Naive B cell (primary cell): ENCODE measurements at regions not wholly inside any gene's neighbourhood (a gene's known extent, or its start where the extent isn't known, plus 50 kb on each side); places are given as distances from the start of the nearest gene placed in this dataset.

Source experiments
- ATAC-seq, 2 donors: fragments of 150-1000 bp; cut with Tn5 transposase; 2 replicates each; pipeline ENCODE4 v1.10.0; 2021; ENCODE audit warnings: low read depth in 2 of 2, mild to moderate bottlenecking in 2 of 2, moderate library complexity in 2 of 2
- DNase-seq: peaks from one replicate; pipeline ENCODE4 v3.0.0; 2022
- H3K27ac Mint-ChIP-seq, 6 donors: one replicate each; pipeline ENCODE4 v1.8.0; 2020 to 2022; ENCODE audit warnings: mild to moderate bottlenecking in 6 of 6, mixed read lengths in 6 of 6, moderate library complexity in 5 of 6, inconsistent platforms in 2 of 6
- H3K27me3 Mint-ChIP-seq, 3 donors: one replicate each; pipeline ENCODE4 v1.8.0; 2021 to 2022; ENCODE audit warnings: mixed read lengths in 3 of 3, mild to moderate bottlenecking in 1 of 3
- H3K36me3 Mint-ChIP-seq, 2 donors: one replicate each; pipeline ENCODE4 v1.8.0; 2020 to 2022; ENCODE audit warnings: mixed read lengths in 2 of 2, inconsistent platforms in 1 of 2, mild to moderate bottlenecking in 1 of 2
- H3K4me1 Mint-ChIP-seq, 3 donors: one replicate each; pipeline ENCODE4 v1.8.0; 2020 to 2022; ENCODE audit warnings: mixed read lengths in 3 of 3, inconsistent platforms in 1 of 3, mild to moderate bottlenecking in 1 of 3, moderate library complexity in 1 of 3
- H3K4me3 Mint-ChIP-seq, 8 donors: one replicate each; pipeline ENCODE4 v1.8.0; 2020 to 2022; ENCODE audit warnings: mild to moderate bottlenecking in 8 of 8, mixed read lengths in 8 of 8, moderate library complexity in 8 of 8, inconsistent platforms in 2 of 8
- H3K9me3 Mint-ChIP-seq, 7 donors: one replicate each; pipeline ENCODE4 v1.8.0; 2020 to 2022; ENCODE audit warnings: mixed read lengths in 7 of 7, mild to moderate bottlenecking in 5 of 7, inconsistent platforms in 2 of 7, moderate library complexity in 1 of 7

- H3K36me3 Mint-ChIP-seq = peaks cover 0 to 8% of the 10 kb centered on the region in 2 donors
Measured at GRCh38 chr17:74088285-74088933, 115.1 kb upstream of the RPL38 start.

GRCh38 chr17:74088934-74089329 is 114.5 kb upstream of the RPL38 start:
- no peaks in the 10 kb centered on the region for H3K4me1 Mint-ChIP-seq
- peaks cover 10 to 41% (median 19%) of the 10 kb centered on the region in 7 donors for H3K9me3 Mint-ChIP-seq
- no peak overlapping the region for H3K27ac Mint-ChIP-seq
- ATAC-seq = no peak
- H3K27me3 Mint-ChIP-seq = peaks cover 20 to 45% (median 27%) of the 10 kb centered on the region in 3 donors
- DNase-seq = no peak
- H3K36me3 Mint-ChIP-seq = peaks cover 0 to 8% of the 10 kb centered on the region in 2 donors
- H3K4me3 Mint-ChIP-seq = no peak overlapping the region

More at GRCh38 chr17:74088285-74088933, 115.1 kb upstream of the RPL38 start:
- Mint-ChIP-seq H3K9me3 (peaks cover 10 to 42% (median 17%) of the 10 kb centered on the region in 7 donors), H3K4me1 (no peaks in the 10 kb centered on the region), H3K4me3 (no peak overlapping the region), H3K27me3 (peaks cover 20 to 45% (median 27%) of the 10 kb centered on the region in 3 donors), H3K27ac (no peak overlapping the region)
- DNase-seq = no peak
- ATAC-seq = no peak

GRCh38 chr17:74089380-74089779 is 114.1 kb upstream of the RPL38 start:
- H3K27ac Mint-ChIP-seq = no peak overlapping the region
- H3K4me3 Mint-ChIP-seq = no peak overlapping the region
- ATAC-seq (no peak), DNase-seq (no peak)
- peaks cover 10 to 38% (median 19%) of the 10 kb centered on the region in 7 donors for H3K9me3 Mint-ChIP-seq
- H3K4me1 Mint-ChIP-seq = no peaks in the 10 kb centered on the region
- peaks cover 20 to 45% (median 27%) of the 10 kb centered on the region in 3 donors for H3K27me3 Mint-ChIP-seq
- peaks cover 0 to 8% of the 10 kb centered on the region in 2 donors for H3K36me3 Mint-ChIP-seq

GRCh38 chr17:74089869-74090464 is 113.5 kb upstream of the RPL38 start:
- Mint-ChIP-seq H3K27me3 (peaks cover 20 to 45% (median 27%) of the 10 kb centered on the region in 3 donors), H3K9me3 (peaks cover 10 to 32% (median 16%) of the 10 kb centered on the region in 7 donors), H3K36me3 (peaks cover 0 to 8% of the 10 kb centered on the region in 2 donors), H3K4me3 (no peak overlapping the region), H3K27ac (no peak overlapping the region), H3K4me1 (no peaks in the 10 kb centered on the region)
- DNase-seq = no peak
- no peak for ATAC-seq

- Mint-ChIP-seq H3K9me3 (peaks cover 3 to 24% (median 12%) of the 10 kb centered on the region in 7 donors), H3K4me1 (no peaks in the 10 kb centered on the region), H3K27ac (no peak overlapping the region), H3K36me3 (peaks cover 0 to 8% of the 10 kb centered on the region in 2 donors), H3K4me3 (no peak overlapping the region), H3K27me3 (peaks cover 9 to 28% (median 14%) of the 10 kb centered on the region in 3 donors)
- DNase-seq (no peak), ATAC-seq (no peak)
Measured at GRCh38 chr17:74094651-74095050, 108.8 kb upstream of the RPL38 start.

GRCh38 chr17:74096456-74096855 is 107.0 kb upstream of the RPL38 start:
- ATAC-seq = no peak
- no peaks in the 10 kb centered on the region for H3K4me1 Mint-ChIP-seq
- no peak overlapping the region for H3K27ac Mint-ChIP-seq
- H3K27me3 Mint-ChIP-seq = peaks cover 0 to 19% (median 13%) of the 10 kb centered on the region in 3 donors
- H3K9me3 Mint-ChIP-seq = peaks cover 0 to 17% (median 3%) of the 10 kb centered on the region in 7 donors
- no peak for DNase-seq
- H3K36me3 Mint-ChIP-seq = no peaks in the 10 kb centered on the region
- no peak overlapping the region for H3K4me3 Mint-ChIP-seq

GRCh38 chr17:74097450-74098135 is 105.9 kb upstream of the RPL38 start:
- H3K27ac Mint-ChIP-seq = peak overlapping the region in 1 of 6 donors; percentile 46
- H3K4me1 Mint-ChIP-seq = no peaks in the 10 kb centered on the region
- ATAC-seq = no peak
- peaks cover 0 to 10% (median 3%) of the 10 kb centered on the region in 7 donors for H3K9me3 Mint-ChIP-seq
- no peaks in the 10 kb centered on the region for H3K36me3 Mint-ChIP-seq
- H3K4me3 Mint-ChIP-seq = no peak overlapping the region
- H3K27me3 Mint-ChIP-seq = peaks cover 9 to 17% (median 16%) of the 10 kb centered on the region in 3 donors
- DNase-seq = no peak

- Mint-ChIP-seq H3K27me3 (peaks cover 14 to 17% (median 15%) of the 10 kb centered on the region in 3 donors), H3K9me3 (peaks cover 0 to 6% (median 1%) of the 10 kb centered on the region in 7 donors), H3K36me3 (no peaks in the 10 kb centered on the region), H3K4me3 (no peak overlapping the region), H3K27ac (no peak overlapping the region), H3K4me1 (no peaks in the 10 kb centered on the region)
- ATAC-seq (no peak), DNase-seq (no peak)
Measured at GRCh38 chr17:74098136-74099024, 105.1 kb upstream of the RPL38 start.

GRCh38 chr17:74099442-74100340 is 103.8 kb upstream of the RPL38 start:
- H3K9me3 Mint-ChIP-seq = peaks cover 0 to 3% (median 0%) of the 10 kb centered on the region in 7 donors

GRCh38 chr17:74104921-74105320 is 98.6 kb upstream of the RPL38 start:
- Mint-ChIP-seq H3K9me3 (peaks cover 0 to 4% (median 0%) of the 10 kb centered on the region in 7 donors), H3K36me3 (no peaks in the 10 kb centered on the region), H3K4me3 (no peak overlapping the region), H3K27ac (no peak overlapping the region), H3K4me1 (peaks cover 0 to 2% (median 0%) of the 10 kb centered on the region in 3 donors), H3K27me3 (peaks cover 12 to 34% (median 32%) of the 10 kb centered on the region in 3 donors)
- DNase-seq (no peak), ATAC-seq (no peak)

More at GRCh38 chr17:74099442-74100340, 103.8 kb upstream of the RPL38 start:
- no peaks in the 10 kb centered on the region for H3K4me1 Mint-ChIP-seq
- no peaks in the 10 kb centered on the region for H3K36me3 Mint-ChIP-seq
- no peak overlapping the region for H3K4me3 Mint-ChIP-seq
- DNase-seq = no peak
- no peak overlapping the region for H3K27ac Mint-ChIP-seq
- ATAC-seq = no peak
- peaks cover 14 to 19% (median 17%) of the 10 kb centered on the region in 3 donors for H3K27me3 Mint-ChIP-seq

GRCh38 chr17:74107107-74107506 is 96.4 kb upstream of the RPL38 start:
- peaks cover 0 to 2% (median 0%) of the 10 kb centered on the region in 3 donors for H3K4me1 Mint-ChIP-seq
- H3K36me3 Mint-ChIP-seq = no peaks in the 10 kb centered on the region
- H3K27me3 Mint-ChIP-seq = peaks cover 5 to 35% (median 28%) of the 10 kb centered on the region in 3 donors
- DNase-seq = no peak
- no peak for ATAC-seq
- no peak overlapping the region for H3K27ac Mint-ChIP-seq
- H3K4me3 Mint-ChIP-seq = no peak overlapping the region
- peaks cover 0 to 5% (median 2%) of the 10 kb centered on the region in 7 donors for H3K9me3 Mint-ChIP-seq

- DNase-seq (no peak), ATAC-seq (no peak)
- H3K4me3 Mint-ChIP-seq = no peak overlapping the region
- peaks cover 0 to 26% (median 18%) of the 10 kb centered on the region in 3 donors for H3K27me3 Mint-ChIP-seq
- H3K27ac Mint-ChIP-seq = peak overlapping the region in 1 of 6 donors; percentile 28
- peaks cover 0 to 2% (median 0%) of the 10 kb centered on the region in 3 donors for H3K4me1 Mint-ChIP-seq
- peaks cover 0 to 10% (median 2%) of the 10 kb centered on the region in 7 donors for H3K9me3 Mint-ChIP-seq
- H3K36me3 Mint-ChIP-seq = no peaks in the 10 kb centered on the region
Measured at GRCh38 chr17:74108126-74108705, 95.3 kb upstream of the RPL38 start.
